Esophagus squamous epithelium (tissue), 5 donors: ENCODE measurements at regions not wholly inside any gene's neighbourhood (a gene's known extent, or its start where the extent isn't known, plus 50 kb on each side); places are given as distances from the start of the nearest gene placed in this dataset.

Source experiments
- DNase-seq: peaks from one replicate; lab custom pipeline; 2025; lab: John Stamatoyannopoulos, UW
- H3K27ac ChIP-seq, 4 donors: fragments of 200-600 bp; sonication (generic); one replicate each; pipeline ENCODE4 v1.5.1; 2016 to 2019; ENCODE audit warnings: mild to moderate bottlenecking in 1 of 4
- H3K27me3 ChIP-seq, 4 donors: fragments of 200-600 bp; sonication (generic); 1 replicate in 3 of 4; 2 replicates in 1 of 4; pipeline versions ENCODE4 v1.5.1 to v1.6.0; 2017 to 2021; ENCODE audit warnings: antibody characterized with exemption in 1 of 4
- H3K36me3 ChIP-seq, 3 donors: fragments of 200-600 bp; sonication (generic); one replicate each; pipeline ENCODE4 v1.5.1; 2016 to 2019
- H3K4me1 ChIP-seq, 3 donors: fragments of 200-600 bp; sonication (generic); one replicate each; pipeline ENCODE4 v1.5.1; 2017 to 2019
- H3K4me3 ChIP-seq, 4 donors: fragments of 200-600 bp; sonication (generic); 1 replicate in 3 of 4; 2 replicates in 1 of 4; pipeline ENCODE4 v1.5.1; 2016 to 2019; ENCODE audit warnings: mild to moderate bottlenecking in 2 of 4, moderate library complexity in 1 of 4
- H3K9me3 ChIP-seq, 3 donors: fragments of 200-600 bp; sonication (generic); one replicate each; pipeline ENCODE4 v1.5.1; 2016 to 2019
- CTCF ChIP-seq, 6 experiments: fragments of 450-650 bp in 4 of 6; fragments of 200-600 bp in 2 of 6; sonication (generic) in 2 of 6; IDR thresholded peaks; one replicate each; pipeline ENCODE4 v1.5.1; 2016 to 2019; ENCODE audit warnings: antibody characterized with exemption in 6 of 6, mild to moderate bottlenecking in 4 of 6, moderate library complexity in 4 of 6
- POLR2A ChIP-seq, 4 donors: fragments of 450-650 bp; IDR thresholded peaks; one replicate each; pipeline ENCODE4 v1.6.1; 2017; ENCODE audit warnings: antibody characterized with exemption in 4 of 4, mild to moderate bottlenecking in 4 of 4, moderate library complexity in 3 of 4
- WGBS, 2 donors: methylation state at CpG; one replicate each; pipeline ENCODE4 v1.1.5; 2018; 5-methylcytosine and 5-hydroxymethylcytosine counted together
- intact Hi-C: fragments of 100-400 bp; cut with DNase I; formaldehyde crosslinking; loops from one replicate; pipeline ENCODE4 v1.15.0; 2022
- donor health status: DM: yes; HTN: yes; CAD: no.

- intact Hi-C loops, result no loop called here
- TF ChIP-seq CTCF (IDR thresholded peaks at IDR 0.05) (no peak), POLR2A (IDR thresholded peaks at IDR 0.05) (no peak)
- Histone ChIP-seq H3K27ac (no peak overlapping the region), H3K4me1 (no peaks in the 10 kb centered on the region), H3K36me3 (no peaks in the 10 kb centered on the region), H3K4me3 (no peak overlapping the region), H3K27me3 (no peaks in the 10 kb centered on the region), H3K9me3 (no peaks in the 10 kb centered on the region)
- no peak for DNase-seq
- 81 to 87% methylated on average over 5 of the region's 5 CpGs for WGBS, 2 donors
Measured at GRCh38 chr4:181656748-181657147, 586.5 kb upstream of the TENM3 start.

- Histone ChIP-seq H3K27ac (no peak overlapping the region), H3K4me1 (no peaks in the 10 kb centered on the region), H3K4me3 (no peak overlapping the region), H3K9me3 (no peaks in the 10 kb centered on the region), H3K36me3 (no peaks in the 10 kb centered on the region), H3K27me3 (no peaks in the 10 kb centered on the region)
- DNase-seq, result no peak
- TF ChIP-seq CTCF (IDR thresholded peaks at IDR 0.05) (no peak), POLR2A (IDR thresholded peaks at IDR 0.05) (no peak)
- intact Hi-C loops, result no loop called here
- 58% methylated on average over 3 of the region's 3 CpGs for WGBS, 2 donors
Measured at GRCh38 chr4:181659202-181659601, 584.0 kb upstream of the TENM3 start.

DNA sequence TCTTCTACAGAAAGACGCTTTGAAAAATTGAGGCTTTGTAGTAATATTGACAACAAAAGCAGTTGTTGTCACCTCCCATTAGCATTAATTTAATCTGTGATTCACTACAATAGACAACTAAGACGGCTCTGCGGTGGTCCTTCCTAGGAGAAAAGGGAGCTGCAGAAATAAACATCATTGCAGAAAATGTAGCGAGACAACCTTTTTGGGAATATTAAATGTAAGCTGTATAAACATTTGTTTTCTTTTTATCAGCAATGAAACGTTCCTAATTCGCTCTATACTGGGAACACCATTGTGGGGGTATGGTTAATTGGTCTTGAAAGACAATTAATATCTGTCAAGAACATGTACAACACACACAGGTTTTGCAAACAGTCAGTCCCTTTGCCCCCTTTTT is 583.3 kb upstream of the TENM3 start:
- no peak overlapping the region for H3K4me3 ChIP-seq
- H3K27ac ChIP-seq, result no peak overlapping the region
- TF ChIP-seq CTCF (IDR thresholded peaks at IDR 0.05), result no peak
- TF ChIP-seq POLR2A (IDR thresholded peaks at IDR 0.05), result no peak
- H3K9me3 ChIP-seq, result no peaks in the 10 kb centered on the region
- no peaks in the 10 kb centered on the region for H3K27me3 ChIP-seq
- H3K4me1 ChIP-seq, result no peaks in the 10 kb centered on the region
- no peak for DNase-seq
- 63 to 71% methylated on average over 6 of the region's 6 CpGs for WGBS, 2 donors
- intact Hi-C loops, result no loop called here
- H3K36me3 ChIP-seq, result no peaks in the 10 kb centered on the region

GRCh38 chr4:181661090-181661489 is 582.1 kb upstream of the TENM3 start:
- H3K4me1 ChIP-seq, result no peaks in the 10 kb centered on the region
- 48 to 61% methylated on average over 4 of the region's 4 CpGs for WGBS, 2 donors
- no peak for TF ChIP-seq CTCF (IDR thresholded peaks at IDR 0.05)
- no peak for TF ChIP-seq POLR2A (IDR thresholded peaks at IDR 0.05)
- no peak for DNase-seq
- H3K27ac ChIP-seq, result no peak overlapping the region
- H3K4me3 ChIP-seq, result no peak overlapping the region
- H3K36me3 ChIP-seq, result no peaks in the 10 kb centered on the region
- H3K27me3 ChIP-seq, result no peaks in the 10 kb centered on the region
- H3K9me3 ChIP-seq, result no peaks in the 10 kb centered on the region
- intact Hi-C loops, result no loop called here

GRCh38 chr4:181661923-181662322 is 581.3 kb upstream of the TENM3 start:
- H3K27me3 ChIP-seq, result no peaks in the 10 kb centered on the region
- no peaks in the 10 kb centered on the region for H3K4me1 ChIP-seq
- H3K27ac ChIP-seq, result no peak overlapping the region
- no peaks in the 10 kb centered on the region for H3K36me3 ChIP-seq
- no peaks in the 10 kb centered on the region for H3K9me3 ChIP-seq
- no peak overlapping the region for H3K4me3 ChIP-seq
- TF ChIP-seq POLR2A (IDR thresholded peaks at IDR 0.05) (no peak), CTCF (IDR thresholded peaks at IDR 0.05) (no peak)
- intact Hi-C loops, result no loop called here
- DNase-seq, result no peak
- WGBS, 2 donors, result 37% methylated on average over 2 of the region's 2 CpGs
